Nephron (organoid): ENCODE measurements at regions not wholly inside any gene's neighbourhood (a gene's known extent, or its start where the extent isn't known, plus 50 kb on each side); places are given as distances from the start of the nearest gene placed in this dataset.

Experiments used
- H3K27ac Mint-ChIP-seq, 3 experiments: 2 replicates each; pipeline ENCODE4 v1.8.0; 2020; ENCODE audit warnings: mixed read lengths in 3 of 3, mild to moderate bottlenecking in 2 of 3, moderate library complexity in 1 of 3
- H3K27me3 Mint-ChIP-seq: 2 replicates; pipeline ENCODE4 v1.8.0; 2021; ENCODE audit warnings: low read depth, mild to moderate bottlenecking, moderate library complexity, mixed read lengths
- H3K36me3 Mint-ChIP-seq: 2 replicates; pipeline ENCODE4 v1.8.0; 2020; ENCODE audit warnings: low read depth, mixed read lengths
- H3K4me1 Mint-ChIP-seq: 2 replicates; pipeline ENCODE4 v1.8.0; 2020; ENCODE audit warnings: mixed read lengths
- H3K4me3 Mint-ChIP-seq, 3 experiments: 2 replicates each; pipeline ENCODE4 v1.8.0; 2020; ENCODE audit warnings: mild to moderate bottlenecking in 3 of 3, mixed read lengths in 3 of 3, moderate library complexity in 2 of 3
- H3K9me3 Mint-ChIP-seq: 2 replicates; pipeline ENCODE4 v1.8.0; 2020; ENCODE audit warnings: mixed read lengths
- TF ChIP-seq, protein P1 (sequence below), 3 experiments: fragments of 200-600 bp; sonication (generic); IDR thresholded peaks; one replicate each; pipeline ENCODE4 v1.5.0; 2021; ENCODE audit warnings: antibody characterized with exemption in 3 of 3; ENCODE audit not compliant: unreplicated experiment in 3 of 3

DNA sequence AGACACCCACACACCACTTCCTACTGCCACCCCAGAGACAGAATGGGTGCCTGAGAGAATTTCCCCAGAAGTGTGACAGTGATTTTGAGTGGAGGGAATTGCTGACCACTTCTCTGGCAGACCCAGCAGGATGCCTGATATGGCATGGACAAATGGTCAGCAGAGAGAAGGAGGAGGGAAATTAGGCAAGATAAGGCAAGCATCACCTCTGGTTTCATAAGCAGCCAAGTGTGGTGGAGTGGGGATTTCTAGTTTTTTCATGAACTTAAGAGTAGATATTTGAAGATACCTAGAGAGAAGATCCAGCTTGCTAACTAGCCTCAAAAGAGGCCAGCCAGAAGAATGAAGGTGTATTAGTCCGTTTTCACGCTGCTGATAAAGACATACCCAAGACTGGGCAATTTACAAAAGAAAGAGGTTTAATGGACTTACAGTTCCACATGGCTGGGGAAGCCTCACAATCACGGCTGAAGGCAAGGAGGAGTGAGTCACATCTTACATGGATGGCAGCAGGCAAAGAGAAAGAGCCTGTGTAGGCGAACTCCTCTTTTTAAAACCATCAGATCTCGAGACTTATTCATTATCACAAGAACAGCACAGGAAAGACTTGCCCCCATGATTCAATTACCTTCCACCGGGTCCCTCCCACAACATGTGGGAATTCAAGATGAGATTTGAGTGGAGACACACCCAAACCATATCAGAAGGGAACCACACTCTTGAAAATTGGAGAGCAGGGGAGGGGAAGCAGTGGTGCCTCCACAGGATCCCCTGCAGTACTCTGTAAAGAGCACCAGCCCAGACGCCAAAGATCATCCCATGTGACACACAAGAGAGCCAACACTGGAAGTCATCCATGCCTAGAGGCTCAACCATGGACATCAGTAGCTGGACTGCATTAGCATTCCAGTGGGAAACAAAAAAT, 64.2 kb downstream of the RBM43 start:
- Mint-ChIP-seq H3K4me3 (no peak overlapping the region), H3K4me1 (no peaks in the 10 kb centered on the region), H3K27me3 (peaks cover 5% of the 10 kb centered on the region), H3K9me3 (peaks cover 4% of the 10 kb centered on the region), H3K36me3 (no peaks in the 10 kb centered on the region), H3K27ac (no peak overlapping the region)
- TF ChIP-seq, protein P1, sequence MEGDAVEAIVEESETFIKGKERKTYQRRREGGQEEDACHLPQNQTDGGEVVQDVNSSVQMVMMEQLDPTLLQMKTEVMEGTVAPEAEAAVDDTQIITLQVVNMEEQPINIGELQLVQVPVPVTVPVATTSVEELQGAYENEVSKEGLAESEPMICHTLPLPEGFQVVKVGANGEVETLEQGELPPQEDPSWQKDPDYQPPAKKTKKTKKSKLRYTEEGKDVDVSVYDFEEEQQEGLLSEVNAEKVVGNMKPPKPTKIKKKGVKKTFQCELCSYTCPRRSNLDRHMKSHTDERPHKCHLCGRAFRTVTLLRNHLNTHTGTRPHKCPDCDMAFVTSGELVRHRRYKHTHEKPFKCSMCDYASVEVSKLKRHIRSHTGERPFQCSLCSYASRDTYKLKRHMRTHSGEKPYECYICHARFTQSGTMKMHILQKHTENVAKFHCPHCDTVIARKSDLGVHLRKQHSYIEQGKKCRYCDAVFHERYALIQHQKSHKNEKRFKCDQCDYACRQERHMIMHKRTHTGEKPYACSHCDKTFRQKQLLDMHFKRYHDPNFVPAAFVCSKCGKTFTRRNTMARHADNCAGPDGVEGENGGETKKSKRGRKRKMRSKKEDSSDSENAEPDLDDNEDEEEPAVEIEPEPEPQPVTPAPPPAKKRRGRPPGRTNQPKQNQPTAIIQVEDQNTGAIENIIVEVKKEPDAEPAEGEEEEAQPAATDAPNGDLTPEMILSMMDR (IDR thresholded peaks at IDR 0.05; ENCODE audit: unreplicated experiment in 3 of 3), result no peak

DNA sequence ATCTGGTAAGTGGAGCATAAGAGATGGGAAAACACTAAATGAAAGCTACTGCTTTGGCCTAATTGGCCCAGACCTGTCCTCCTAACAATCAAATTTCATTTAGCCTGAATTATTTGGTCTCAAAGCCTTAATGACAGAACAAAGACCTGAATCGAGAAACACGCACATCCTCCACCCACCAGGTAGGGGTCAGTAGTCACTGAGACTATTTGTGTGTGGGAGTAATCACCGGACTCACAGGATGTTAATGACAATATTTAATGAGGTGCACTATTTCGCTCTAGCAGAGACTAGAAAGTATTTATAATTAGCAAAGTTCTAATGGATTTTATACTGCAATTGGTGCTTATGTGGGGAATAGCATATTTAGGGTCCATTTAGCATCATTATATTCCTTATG, 68.1 kb downstream of the RBM43 start:
- Mint-ChIP-seq H3K4me1 (no peaks in the 10 kb centered on the region), H3K27me3 (peaks cover 5% of the 10 kb centered on the region), H3K9me3 (peaks cover 7% of the 10 kb centered on the region), H3K36me3 (no peaks in the 10 kb centered on the region), H3K27ac (no peak overlapping the region), H3K4me3 (no peak overlapping the region)
- TF ChIP-seq, protein P1 (IDR thresholded peaks at IDR 0.05; ENCODE audit: unreplicated experiment in 3 of 3), result no peak

DNA sequence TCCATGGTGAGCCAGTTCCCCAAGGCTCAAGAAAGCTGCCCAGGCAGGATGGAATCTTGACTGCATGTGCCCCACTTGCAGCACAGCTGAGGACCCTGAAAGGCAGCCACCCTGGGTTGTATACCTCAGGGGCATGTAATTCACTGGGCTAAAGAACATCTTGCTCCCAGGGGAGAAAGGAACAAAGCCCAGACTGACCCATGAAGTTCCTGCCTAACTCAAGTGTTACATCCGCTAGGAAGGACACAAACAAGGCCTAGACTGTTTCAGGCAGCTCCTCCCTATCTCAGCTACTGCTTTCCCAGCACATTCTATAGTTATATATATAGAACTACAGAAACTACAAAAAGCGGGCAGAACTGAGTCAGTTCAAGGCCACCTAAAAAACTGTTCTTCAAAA, 69.0 kb downstream of the RBM43 start:
- no peak overlapping the region for H3K27ac Mint-ChIP-seq
- no peaks in the 10 kb centered on the region for H3K4me1 Mint-ChIP-seq
- TF ChIP-seq, protein P1 (IDR thresholded peaks at IDR 0.05; ENCODE audit: unreplicated experiment in 3 of 3), result no peak
- peaks cover 3% of the 10 kb centered on the region for H3K9me3 Mint-ChIP-seq
- H3K36me3 Mint-ChIP-seq, result no peaks in the 10 kb centered on the region
- peaks cover 5% of the 10 kb centered on the region for H3K27me3 Mint-ChIP-seq
- H3K4me3 Mint-ChIP-seq, result no peak overlapping the region

DNA sequence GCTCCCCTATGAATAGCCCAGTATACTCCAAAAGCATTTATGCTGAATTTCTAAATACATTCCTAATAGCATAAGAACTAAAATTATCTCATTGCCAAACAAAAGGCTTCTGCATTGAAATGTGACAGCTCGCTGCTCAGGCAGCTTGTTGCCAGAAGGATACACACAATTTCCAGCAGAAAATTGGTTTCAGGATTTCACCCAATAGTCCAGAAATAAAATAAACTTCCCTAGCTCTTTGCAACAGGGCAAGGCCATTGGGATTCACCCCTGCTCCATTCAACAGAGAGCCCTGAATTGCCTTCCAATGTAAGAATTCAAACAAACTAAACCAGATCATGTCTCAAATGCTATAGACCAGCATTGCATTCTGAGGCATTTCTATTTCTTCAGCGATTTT, 70.7 kb downstream of the RBM43 start:
- Mint-ChIP-seq H3K36me3 (peaks cover 3% of the 10 kb centered on the region), H3K4me3 (no peak overlapping the region), H3K4me1 (no peaks in the 10 kb centered on the region), H3K9me3 (peaks cover 3% of the 10 kb centered on the region), H3K27me3 (no peaks in the 10 kb centered on the region), H3K27ac (no peak overlapping the region)
- TF ChIP-seq, protein P1 (IDR thresholded peaks at IDR 0.05; ENCODE audit: unreplicated experiment in 3 of 3), result no peak

DNA sequence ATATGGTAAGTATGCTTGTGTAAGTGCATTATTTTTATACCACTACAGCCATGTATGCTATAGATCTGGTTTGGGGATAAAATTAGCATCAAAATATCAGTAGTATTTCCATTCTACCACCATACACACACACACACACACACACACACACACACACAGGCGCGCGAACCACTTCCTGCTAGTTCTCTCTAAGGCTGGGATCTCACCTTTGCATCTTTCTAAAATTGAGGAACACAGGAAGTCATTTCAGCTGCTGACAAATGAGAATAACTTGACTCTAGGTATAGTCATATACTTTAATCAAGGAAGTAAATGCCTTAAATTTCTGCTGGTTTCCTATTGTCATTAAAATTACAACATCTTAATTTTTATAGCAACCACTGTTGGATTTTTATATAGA, 72.5 kb downstream of the RBM43 start:
- no peak overlapping the region for H3K27ac Mint-ChIP-seq
- TF ChIP-seq, protein P1 (IDR thresholded peaks at IDR 0.05; ENCODE audit: unreplicated experiment in 3 of 3), result no peak
- peaks cover 3% of the 10 kb centered on the region for H3K9me3 Mint-ChIP-seq
- H3K27me3 Mint-ChIP-seq, result no peaks in the 10 kb centered on the region
- no peak overlapping the region for H3K4me3 Mint-ChIP-seq
- peaks cover 3% of the 10 kb centered on the region for H3K36me3 Mint-ChIP-seq
- peaks cover 5% of the 10 kb centered on the region for H3K4me1 Mint-ChIP-seq

DNA sequence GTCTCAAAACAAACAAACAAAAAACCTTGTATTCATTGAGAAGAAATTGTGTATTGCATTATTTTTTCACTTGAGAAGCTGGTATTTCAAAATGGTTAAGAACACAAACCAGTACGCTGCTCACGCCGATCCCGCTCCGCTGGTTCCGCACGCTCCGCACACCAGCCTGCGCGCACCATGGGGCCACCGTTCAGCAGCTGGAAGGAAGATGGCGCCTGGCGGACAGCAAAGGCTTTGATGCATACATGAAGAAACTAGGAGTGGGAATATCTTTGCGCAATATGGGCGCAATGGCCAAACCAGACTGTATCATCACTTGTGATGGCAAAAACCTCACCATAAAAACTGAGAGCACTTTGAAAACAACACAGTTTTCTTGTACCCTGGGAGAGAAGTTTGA, 75.7 kb downstream of the RBM43 start:
- H3K27me3 Mint-ChIP-seq, result no peaks in the 10 kb centered on the region
- no peak overlapping the region for H3K4me3 Mint-ChIP-seq
- peaks cover 3% of the 10 kb centered on the region for H3K9me3 Mint-ChIP-seq
- TF ChIP-seq, protein P1 (IDR thresholded peaks at IDR 0.05; ENCODE audit: unreplicated experiment in 3 of 3), result no peak
- H3K36me3 Mint-ChIP-seq, result peaks cover 3% of the 10 kb centered on the region
- peaks cover 15% of the 10 kb centered on the region for H3K4me1 Mint-ChIP-seq
- H3K27ac Mint-ChIP-seq, result no peak overlapping the region
